ENCODE measurements at regions not wholly inside any gene's neighbourhood (a gene's known extent, or its start where the extent isn't known, plus 50 kb on each side); places are given as distances from the start of the nearest gene placed in this dataset.
"Not testable (repeated sequence)": the region's sequence is repeated elsewhere in the genome, so short reads cannot be mapped to it uniquely, and the experiment has no call there.

DNA sequence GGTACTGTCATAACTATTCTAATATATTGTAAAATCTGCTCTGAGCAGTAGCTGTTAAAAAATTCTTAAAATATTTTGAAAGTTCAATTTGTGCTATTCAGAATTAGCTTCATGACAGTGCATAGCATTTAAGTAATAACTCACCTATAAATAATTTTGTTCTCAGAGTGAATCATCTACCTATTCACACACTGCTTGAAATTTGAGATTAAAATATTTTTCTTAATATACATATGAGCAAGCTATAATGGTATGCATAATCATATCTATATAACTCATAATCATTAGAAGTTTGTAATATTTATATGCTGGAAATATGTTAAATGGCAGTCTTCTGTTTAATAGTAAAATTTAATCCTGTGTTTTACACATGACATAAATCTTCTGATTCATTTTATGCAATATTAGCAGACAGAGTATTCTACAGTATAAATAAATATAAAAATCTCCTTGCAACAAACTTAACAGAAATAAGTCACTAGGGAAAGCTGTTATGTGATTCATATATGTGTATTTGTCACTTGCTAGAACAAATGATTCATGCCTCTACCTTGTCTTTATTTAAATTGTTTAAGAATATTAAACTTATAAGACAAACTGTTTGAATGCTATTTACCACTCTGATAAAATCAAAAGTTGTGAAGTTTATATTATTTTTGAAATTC lies 710.8 kb downstream of the PLOD2 start:
- no peak for TF ChIP-seq EZH2phosphoT487 (IDR thresholded peaks at IDR 0.05; ENCODE audit: borderline replicate concordance, low read length)
- TF ChIP-seq, protein P1, sequence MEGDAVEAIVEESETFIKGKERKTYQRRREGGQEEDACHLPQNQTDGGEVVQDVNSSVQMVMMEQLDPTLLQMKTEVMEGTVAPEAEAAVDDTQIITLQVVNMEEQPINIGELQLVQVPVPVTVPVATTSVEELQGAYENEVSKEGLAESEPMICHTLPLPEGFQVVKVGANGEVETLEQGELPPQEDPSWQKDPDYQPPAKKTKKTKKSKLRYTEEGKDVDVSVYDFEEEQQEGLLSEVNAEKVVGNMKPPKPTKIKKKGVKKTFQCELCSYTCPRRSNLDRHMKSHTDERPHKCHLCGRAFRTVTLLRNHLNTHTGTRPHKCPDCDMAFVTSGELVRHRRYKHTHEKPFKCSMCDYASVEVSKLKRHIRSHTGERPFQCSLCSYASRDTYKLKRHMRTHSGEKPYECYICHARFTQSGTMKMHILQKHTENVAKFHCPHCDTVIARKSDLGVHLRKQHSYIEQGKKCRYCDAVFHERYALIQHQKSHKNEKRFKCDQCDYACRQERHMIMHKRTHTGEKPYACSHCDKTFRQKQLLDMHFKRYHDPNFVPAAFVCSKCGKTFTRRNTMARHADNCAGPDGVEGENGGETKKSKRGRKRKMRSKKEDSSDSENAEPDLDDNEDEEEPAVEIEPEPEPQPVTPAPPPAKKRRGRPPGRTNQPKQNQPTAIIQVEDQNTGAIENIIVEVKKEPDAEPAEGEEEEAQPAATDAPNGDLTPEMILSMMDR (IDR thresholded peaks at IDR 0.05; ENCODE audit: low read depth, low read length, poor library complexity, severe bottlenecking), result no peak
- H3K4me3 ChIP-seq (ENCODE audit: low read length), result no peak overlapping the region
- H4K20me1 ChIP-seq (ENCODE audit: control insufficient read depth, insufficient read depth, low read depth, low read length), result no peaks in the 10 kb centered on the region
- no peak overlapping the region for H3K27ac ChIP-seq (ENCODE audit: low read depth, low read length)
- H3K36me3 ChIP-seq (ENCODE audit: control insufficient read depth, low read length), result no peaks in the 10 kb centered on the region
- H3K4me1 ChIP-seq (ENCODE audit: control insufficient read depth, low read length), result no peaks in the 10 kb centered on the region
- H3F3A ChIP-seq (ENCODE audit: control insufficient read depth, insufficient read depth), result no peaks in the 10 kb centered on the region
- no peaks in the 10 kb centered on the region for H3K79me2 ChIP-seq (ENCODE audit: control insufficient read depth, low read length)
- no peaks in the 10 kb centered on the region for H3K9me2 ChIP-seq (replicated peaks; ENCODE audit: control insufficient read depth, low read length)
- H3K9me3 ChIP-seq (ENCODE audit: control insufficient read depth, insufficient read depth, low read length), result no peaks in the 10 kb centered on the region
- no peak overlapping the region for H3K4me2 ChIP-seq (ENCODE audit: low read length)
- no peaks in the 10 kb centered on the region for H3K27me3 ChIP-seq (ENCODE audit: control insufficient read depth, low read length)

DNA sequence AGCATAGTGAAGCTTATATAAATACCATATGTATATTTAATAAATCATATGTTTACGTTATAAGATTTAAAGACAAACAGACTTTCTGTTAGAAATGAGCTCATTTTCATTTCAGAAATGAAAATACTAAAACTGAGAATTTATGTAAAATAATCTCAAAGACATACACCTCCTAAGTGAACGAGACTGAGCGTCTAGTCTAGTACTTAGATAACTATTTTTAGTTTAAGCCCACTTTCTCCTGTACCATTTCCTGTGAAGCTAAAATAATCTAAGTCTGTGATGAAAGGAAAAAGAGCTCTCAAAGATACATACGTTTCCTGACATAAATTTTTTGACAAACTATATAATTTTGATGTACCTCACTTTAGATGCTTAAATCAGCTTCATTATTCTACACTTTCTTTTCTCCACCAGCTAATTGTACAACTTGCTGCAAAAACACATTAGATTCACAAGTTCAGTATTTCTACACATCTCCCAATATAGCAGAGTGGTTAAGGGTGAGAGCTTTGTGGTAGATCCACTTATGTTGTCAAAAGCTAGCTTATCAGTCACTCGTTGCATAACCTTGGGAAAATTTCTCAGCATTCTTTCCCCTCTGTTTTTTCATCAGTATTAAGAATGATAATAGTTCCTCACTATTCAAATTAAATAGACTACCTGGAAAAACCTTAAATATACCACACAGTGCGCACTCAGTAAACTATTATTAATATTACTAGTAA lies 703.0 kb downstream of the PLOD2 start:
- Histone ChIP-seq H3K9me2 (replicated peaks; ENCODE audit: control insufficient read depth, low read length) (no peaks in the 10 kb centered on the region), H3F3A (ENCODE audit: control insufficient read depth, insufficient read depth) (no peaks in the 10 kb centered on the region), H3K36me3 (ENCODE audit: control insufficient read depth, low read length) (no peaks in the 10 kb centered on the region), H3K27me3 (ENCODE audit: control insufficient read depth, low read length) (no peaks in the 10 kb centered on the region), H3K4me2 (ENCODE audit: low read length) (no peak overlapping the region), H3K4me1 (ENCODE audit: control insufficient read depth, low read length) (no peaks in the 10 kb centered on the region), H3K79me2 (ENCODE audit: control insufficient read depth, low read length) (no peaks in the 10 kb centered on the region), H4K20me1 (ENCODE audit: control insufficient read depth, insufficient read depth, low read depth, low read length) (no peaks in the 10 kb centered on the region), H3K4me3 (ENCODE audit: low read length) (no peak overlapping the region), H3K27ac (ENCODE audit: low read depth, low read length) (no peak overlapping the region), H3K9me3 (ENCODE audit: control insufficient read depth, insufficient read depth, low read length) (no peaks in the 10 kb centered on the region)
- no peak for TF ChIP-seq EZH2phosphoT487 (IDR thresholded peaks at IDR 0.05; ENCODE audit: borderline replicate concordance, low read length)
- TF ChIP-seq, protein P1 (IDR thresholded peaks at IDR 0.05; ENCODE audit: low read depth, low read length, poor library complexity, severe bottlenecking), result no peak

DNA sequence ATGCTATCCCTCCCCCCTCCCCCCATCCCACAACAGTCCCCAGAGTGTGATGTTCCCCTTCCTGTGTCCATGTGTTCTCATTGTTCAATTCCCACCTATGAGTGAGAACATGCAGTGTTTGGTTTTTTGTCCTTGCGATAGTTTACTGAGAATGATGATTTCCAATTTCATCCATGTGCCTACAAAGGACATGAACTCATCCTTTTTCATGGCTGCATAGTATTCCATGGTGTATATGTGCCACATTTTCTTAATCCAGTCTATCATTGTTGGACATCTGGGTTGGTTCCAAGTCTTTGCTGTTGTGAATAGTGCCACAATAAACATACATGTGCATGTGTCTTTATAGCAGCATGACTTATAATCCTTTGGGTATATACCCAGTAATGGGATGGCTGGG lies 701.3 kb downstream of the PLOD2 start:
- not testable (repeated sequence) for H3K36me3 ChIP-seq (ENCODE audit: control insufficient read depth, low read length); H3K4me1 ChIP-seq (ENCODE audit: control insufficient read depth, low read length); H4K20me1 ChIP-seq (ENCODE audit: control insufficient read depth, insufficient read depth, low read depth, low read length); H3K27ac ChIP-seq (ENCODE audit: low read depth, low read length); H3K79me2 ChIP-seq (ENCODE audit: control insufficient read depth, low read length); H3K9me2 ChIP-seq (replicated peaks; ENCODE audit: control insufficient read depth, low read length); H3K4me2 ChIP-seq (ENCODE audit: low read length); H3K27me3 ChIP-seq (ENCODE audit: control insufficient read depth, low read length); H3K4me3 ChIP-seq (ENCODE audit: low read length); H3F3A ChIP-seq (ENCODE audit: control insufficient read depth, insufficient read depth); H3K9me3 ChIP-seq (ENCODE audit: control insufficient read depth, insufficient read depth, low read length)

DNA sequence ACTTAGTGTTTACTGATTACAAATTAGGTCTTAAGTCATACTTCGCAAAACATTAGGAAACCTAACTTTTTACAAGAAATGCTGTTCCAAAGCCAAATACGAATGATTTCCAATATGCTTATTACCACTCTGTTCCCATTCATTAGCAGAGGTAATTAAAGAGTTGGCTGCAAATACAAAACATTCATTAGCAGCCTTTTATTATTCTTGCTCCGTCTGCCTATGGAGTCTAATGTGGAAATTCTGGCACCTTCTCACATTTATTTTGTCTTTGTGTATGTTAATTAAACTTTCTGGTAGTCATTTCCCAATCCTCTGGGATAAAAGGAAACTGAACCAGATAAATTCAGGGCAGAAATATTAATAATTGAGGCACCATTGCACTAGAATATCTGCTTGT lies 689.0 kb downstream of the PLOD2 start:
- Histone ChIP-seq H3K9me2 (replicated peaks; ENCODE audit: control insufficient read depth, low read length) (no peaks in the 10 kb centered on the region), H3K4me3 (ENCODE audit: low read length) (no peak overlapping the region), H3K36me3 (ENCODE audit: control insufficient read depth, low read length) (no peaks in the 10 kb centered on the region), H3K27me3 (ENCODE audit: control insufficient read depth, low read length) (no peaks in the 10 kb centered on the region), H3F3A (ENCODE audit: control insufficient read depth, insufficient read depth) (no peaks in the 10 kb centered on the region), H4K20me1 (ENCODE audit: control insufficient read depth, insufficient read depth, low read depth, low read length) (no peaks in the 10 kb centered on the region), H3K79me2 (ENCODE audit: control insufficient read depth, low read length) (no peaks in the 10 kb centered on the region), H3K4me1 (ENCODE audit: control insufficient read depth, low read length) (no peaks in the 10 kb centered on the region), H3K27ac (ENCODE audit: low read depth, low read length) (no peak overlapping the region), H3K4me2 (ENCODE audit: low read length) (no peak overlapping the region), H3K9me3 (ENCODE audit: control insufficient read depth, insufficient read depth, low read length) (no peaks in the 10 kb centered on the region)
- TF ChIP-seq EZH2phosphoT487 (IDR thresholded peaks at IDR 0.05; ENCODE audit: borderline replicate concordance, low read length), result no peak
- TF ChIP-seq, protein P1 (IDR thresholded peaks at IDR 0.05; ENCODE audit: low read depth, low read length, poor library complexity, severe bottlenecking), result no peak

DNA sequence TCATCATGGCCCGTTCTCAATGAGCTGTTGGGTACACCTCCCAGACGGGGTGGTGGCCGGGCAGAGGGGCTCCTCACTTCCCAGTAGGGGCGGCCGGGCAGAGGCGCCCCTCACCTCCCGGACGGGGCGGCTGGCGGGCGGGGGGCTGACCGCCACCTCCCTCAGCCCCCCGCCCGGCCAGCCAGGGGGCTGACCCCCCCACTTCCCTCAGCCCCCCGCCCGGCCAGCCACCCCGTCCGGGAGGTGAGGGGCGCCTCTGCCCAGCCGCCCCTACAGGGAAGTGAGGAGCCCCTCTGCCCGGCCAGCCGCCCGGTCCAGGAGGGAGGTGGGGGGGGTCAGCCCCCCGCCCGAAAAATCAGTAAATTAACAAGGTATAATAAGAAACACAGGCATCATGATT lies 678.2 kb downstream of the PLOD2 start:
- not testable (repeated sequence) for H3F3A ChIP-seq (ENCODE audit: control insufficient read depth, insufficient read depth); H3K27ac ChIP-seq (ENCODE audit: low read depth, low read length); H3K79me2 ChIP-seq (ENCODE audit: control insufficient read depth, low read length); H4K20me1 ChIP-seq (ENCODE audit: control insufficient read depth, insufficient read depth, low read depth, low read length); H3K36me3 ChIP-seq (ENCODE audit: control insufficient read depth, low read length); H3K9me3 ChIP-seq (ENCODE audit: control insufficient read depth, insufficient read depth, low read length); H3K9me2 ChIP-seq (replicated peaks; ENCODE audit: control insufficient read depth, low read length); H3K4me2 ChIP-seq (ENCODE audit: low read length); H3K4me3 ChIP-seq (ENCODE audit: low read length); H3K4me1 ChIP-seq (ENCODE audit: control insufficient read depth, low read length); H3K27me3 ChIP-seq (ENCODE audit: control insufficient read depth, low read length)

Measured in DOHH2 (cell line).